ENCODE measurements at regions not wholly inside any gene's neighbourhood (a gene's known extent, or its start where the extent isn't known, plus 50 kb on each side); places are given as distances from the start of the nearest gene placed in this dataset.

GRCh38 chr4:14155803-14156202, 528.3 kb upstream of the BOD1L1 start:
- TF ChIP-seq CTCF (IDR thresholded peaks at IDR 0.05 in 4 of 5, conservative IDR thresholded peaks at IDR 0.05 in 1 of 5) (no peak), POLR2A (IDR thresholded peaks at IDR 0.05) (no peak)

Data from gastrocnemius medialis (tissue), 4 donors.